Astrocyte (in vitro differentiated cells and primary cell): ENCODE measurements at regions not wholly inside any gene's neighbourhood (a gene's known extent, or its start where the extent isn't known, plus 50 kb on each side); places are given as distances from the start of the nearest gene placed in this dataset.

Experiments used
- DNase-seq: peaks from one replicate; pipeline ENCODE4 v3.0.0-alpha.2; 2010; ENCODE audit warnings: low read depth
- FAIRE-seq: peaks from 2 replicates; lab custom pipeline; 2011; peaks lifted over from hg19 to GRCh38; lab: Jason Lieb, UNC
- H2AFZ ChIP-seq: 2 replicates; pipeline ENCODE4 v1.6.0; 2012; ENCODE audit warnings: low read depth, low read length, inconsistent platforms
- H3K27ac ChIP-seq: 2 replicates; pipeline ENCODE4 v1.5.1; 2011; ENCODE audit warnings: low read depth, low read length, inconsistent platforms
- H3K27me3 ChIP-seq: 2 replicates; pipeline ENCODE4 v1.6.0; 2011; ENCODE audit warnings: low read length, inconsistent platforms; ENCODE audit not compliant: insufficient read depth
- H3K36me3 ChIP-seq: 2 replicates; pipeline ENCODE4 v1.5.1; 2011; ENCODE audit warnings: low read length, inconsistent platforms; ENCODE audit not compliant: insufficient read depth
- H3K4me1 ChIP-seq: 2 replicates; pipeline ENCODE4 v1.5.1; 2011; ENCODE audit warnings: low read length, inconsistent platforms; ENCODE audit not compliant: insufficient read depth
- H3K4me2 ChIP-seq: 2 replicates; pipeline ENCODE4 v1.6.0; 2012; ENCODE audit warnings: low read length, inconsistent platforms
- H3K4me3 ChIP-seq: 2 replicates; pipeline ENCODE4 v1.5.1; 2011; ENCODE audit warnings: low read depth, mild to moderate bottlenecking, low read length, inconsistent platforms; ENCODE audit not compliant: insufficient read depth
- H3K79me2 ChIP-seq: 2 replicates; pipeline ENCODE4 v1.6.0; 2012; ENCODE audit warnings: mild to moderate bottlenecking, low read length, inconsistent platforms; ENCODE audit not compliant: insufficient read depth
- H3K9ac ChIP-seq: 2 replicates; pipeline ENCODE4 v1.6.0; 2012; ENCODE audit warnings: mild to moderate bottlenecking, low read length, inconsistent platforms
- H3K9me3 ChIP-seq: 2 replicates; pipeline ENCODE4 v1.5.1; 2012; ENCODE audit warnings: low read depth, mild to moderate bottlenecking, low read length, inconsistent platforms; ENCODE audit not compliant: insufficient read depth
- H4K20me1 ChIP-seq: 2 replicates; pipeline ENCODE4 v1.6.0; 2012; ENCODE audit warnings: low read length, inconsistent platforms; ENCODE audit not compliant: insufficient read depth
- H3K27ac Mint-ChIP-seq: one replicate; pipeline ENCODE4 v1.8.0; 2021; ENCODE audit warnings: mild to moderate bottlenecking, mixed read lengths; ENCODE audit not compliant: unreplicated experiment
- H3K27me3 Mint-ChIP-seq: one replicate; pipeline ENCODE4 v1.8.0; 2021; ENCODE audit warnings: low read depth, mixed read lengths; ENCODE audit not compliant: unreplicated experiment
- H3K36me3 Mint-ChIP-seq: one replicate; pipeline ENCODE4 v1.8.0; 2021; ENCODE audit warnings: low read depth, mixed read lengths; ENCODE audit not compliant: unreplicated experiment
- H3K4me1 Mint-ChIP-seq: one replicate; pipeline ENCODE4 v1.8.0; 2021; ENCODE audit warnings: low read depth, mixed read lengths; ENCODE audit not compliant: unreplicated experiment
- H3K4me3 Mint-ChIP-seq: one replicate; pipeline ENCODE4 v1.8.0; 2021; ENCODE audit warnings: mild to moderate bottlenecking, moderate library complexity, mixed read lengths; ENCODE audit not compliant: unreplicated experiment
- H3K9me3 Mint-ChIP-seq: one replicate; pipeline ENCODE4 v1.8.0; 2021; ENCODE audit warnings: mild to moderate bottlenecking, mixed read lengths; ENCODE audit not compliant: unreplicated experiment
- CTCF ChIP-seq: IDR thresholded peaks from 2 replicates; pipeline ENCODE4 v1.5.1; 2011; ENCODE audit warnings: low read depth, mild to moderate bottlenecking, inconsistent platforms, low read length, moderate library complexity; ENCODE audit not compliant: insufficient read depth
- EZH2 ChIP-seq: IDR thresholded peaks from 2 replicates; pipeline ENCODE4 v1.6.1; 2012; ENCODE audit warnings: mild to moderate bottlenecking, low read length, inconsistent platforms; ENCODE audit not compliant: insufficient read depth

- H3K79me2 ChIP-seq = no peaks in the 10 kb centered on the region
- H3K27me3 ChIP-seq = no peaks in the 10 kb centered on the region
- H2AFZ ChIP-seq = no peak overlapping the region
- H3K36me3 ChIP-seq = no peaks in the 10 kb centered on the region
- H3K4me2 ChIP-seq = no peak overlapping the region
- Mint-ChIP-seq H3K27me3 (no peaks in the 10 kb centered on the region), H3K36me3 (no peaks in the 10 kb centered on the region), H3K4me3 (no peak overlapping the region), H3K4me1 (no peaks in the 10 kb centered on the region), H3K27ac (no peak overlapping the region), H3K9me3 (peaks cover 8% of the 10 kb centered on the region)
- no peaks in the 10 kb centered on the region for H4K20me1 ChIP-seq
- no peaks in the 10 kb centered on the region for H3K4me1 ChIP-seq
- no peak for FAIRE-seq
- no peak overlapping the region for H3K27ac ChIP-seq
- no peak for TF ChIP-seq CTCF
- no peak for DNase-seq
- no peak overlapping the region for H3K9ac ChIP-seq
- no peaks in the 10 kb centered on the region for H3K9me3 ChIP-seq
- H3K4me3 ChIP-seq = no peak overlapping the region
Measured at GRCh38 chr7:112638675-112639400, 151.4 kb downstream of the TMEM168 start.

- Histone ChIP-seq H4K20me1 (no peaks in the 10 kb centered on the region), H3K27ac (no peak overlapping the region), H3K9me3 (no peaks in the 10 kb centered on the region), H3K79me2 (no peaks in the 10 kb centered on the region), H2AFZ (no peak overlapping the region), H3K4me3 (no peak overlapping the region), H3K9ac (no peak overlapping the region), H3K4me2 (no peak overlapping the region), H3K36me3 (no peaks in the 10 kb centered on the region), H3K4me1 (no peaks in the 10 kb centered on the region), H3K27me3 (no peaks in the 10 kb centered on the region)
- DNase-seq = no peak
- Mint-ChIP-seq H3K9me3 (peaks cover 14% of the 10 kb centered on the region), H3K4me1 (no peaks in the 10 kb centered on the region), H3K4me3 (no peak overlapping the region), H3K27me3 (no peaks in the 10 kb centered on the region), H3K36me3 (no peaks in the 10 kb centered on the region), H3K27ac (no peak overlapping the region)
- TF ChIP-seq EZH2 (no peak), CTCF (no peak)
- FAIRE-seq = no peak
Measured at GRCh38 chr7:112640685-112641084, 149.5 kb downstream of the TMEM168 start.

- Histone ChIP-seq H3K9ac (no peak overlapping the region), H2AFZ (no peak overlapping the region), H3K4me2 (no peak overlapping the region), H4K20me1 (no peaks in the 10 kb centered on the region), H3K27ac (no peak overlapping the region), H3K36me3 (no peaks in the 10 kb centered on the region), H3K27me3 (no peaks in the 10 kb centered on the region), H3K9me3 (peaks cover 3% of the 10 kb centered on the region), H3K79me2 (no peaks in the 10 kb centered on the region), H3K4me1 (no peaks in the 10 kb centered on the region), H3K4me3 (no peak overlapping the region)
- Mint-ChIP-seq H3K27ac (no peak overlapping the region), H3K9me3 (peaks cover 19% of the 10 kb centered on the region), H3K4me3 (no peak overlapping the region), H3K36me3 (no peaks in the 10 kb centered on the region), H3K4me1 (no peaks in the 10 kb centered on the region), H3K27me3 (no peaks in the 10 kb centered on the region)
- FAIRE-seq = no peak
- DNase-seq = no peak
- TF ChIP-seq EZH2 = no peak
- no peak for TF ChIP-seq CTCF
Measured at GRCh38 chr7:112646783-112647182, 143.4 kb downstream of the TMEM168 start.
